Hepatocyte (in vitro differentiated cells): ENCODE measurements at regions not wholly inside any gene's neighbourhood (a gene's known extent, or its start where the extent isn't known, plus 50 kb on each side); places are given as distances from the start of the nearest gene placed in this dataset.
"Not testable (repeated sequence)": the region's sequence is repeated elsewhere in the genome, so short reads cannot be mapped to it uniquely, and the experiment has no call there.

Experiments
- DNase-seq: peaks from one replicate; pipeline ENCODE4 v3.0.0-alpha.2; 2016; ENCODE audit warnings: low spot score
- H2AFZ ChIP-seq: fragments of 200-600 bp; sonication (generic); 2 replicates; pipeline ENCODE4 v1.6.0; 2016; ENCODE audit warnings: antibody characterized with exemption, mild to moderate bottlenecking
- H3K27ac ChIP-seq: fragments of 200-600 bp; sonication (generic); 2 replicates; pipeline ENCODE4 v1.5.1; 2016; ENCODE audit warnings: mild to moderate bottlenecking
- H3K27me3 ChIP-seq: fragments of 200-600 bp; sonication (generic); 2 replicates; pipeline ENCODE4 v1.6.1; 2016
- H3K36me3 ChIP-seq: fragments of 200-600 bp; sonication (generic); replicated peaks from 2 replicates; pipeline ENCODE4 v1.5.1; 2016; ENCODE audit warnings: low read depth; ENCODE audit not compliant: insufficient read depth
- H3K4me1 ChIP-seq: fragments of 200-600 bp; sonication (generic); 2 replicates; pipeline ENCODE4 v1.5.1; 2016; ENCODE audit warnings: mild to moderate bottlenecking, moderate library complexity; ENCODE audit not compliant: insufficient read depth
- H3K4me2 ChIP-seq: fragments of 200-600 bp; sonication (generic); 2 replicates; pipeline ENCODE4 v1.6.0; 2016
- H3K4me3 ChIP-seq: fragments of 200-600 bp; sonication (generic); 2 replicates; pipeline ENCODE4 v1.5.1; 2016; ENCODE audit warnings: mild to moderate bottlenecking
- H3K79me2 ChIP-seq: fragments of 200-600 bp; sonication (generic); 2 replicates; pipeline ENCODE4 v1.6.0; 2017; ENCODE audit warnings: mild to moderate bottlenecking
- H3K9me2 ChIP-seq: fragments of 200-600 bp; sonication (generic); replicated peaks from 2 replicates; pipeline ENCODE4 v1.6.0; 2017; ENCODE audit warnings: mild to moderate bottlenecking; ENCODE audit not compliant: insufficient read depth
- H3K9me3 ChIP-seq: fragments of 200-600 bp; sonication (generic); 2 replicates; pipeline ENCODE4 v1.5.1; 2016; ENCODE audit warnings: low read depth, mild to moderate bottlenecking
- H4K20me1 ChIP-seq: fragments of 200-600 bp; sonication (generic); 2 replicates; pipeline ENCODE4 v1.6.0; 2016; ENCODE audit warnings: mild to moderate bottlenecking; ENCODE audit not compliant: insufficient read depth, poor library complexity, severe bottlenecking
- EZH2 ChIP-seq: fragments of 200-600 bp; sonication (generic); IDR thresholded peaks from 2 replicates; pipeline ENCODE4 v1.6.1; 2016; ENCODE audit warnings: antibody characterized with exemption, mild to moderate bottlenecking, borderline replicate concordance
- EZH2phosphoT487 ChIP-seq: fragments of 200-600 bp; sonication (generic); IDR thresholded peaks from one replicate; pipeline ENCODE4 v1.6.1; 2018; ENCODE audit warnings: antibody characterized with exemption, mild to moderate bottlenecking, low read depth, moderate library complexity; ENCODE audit not compliant: unreplicated experiment, severe bottlenecking
- WGBS: methylation state at CpG from one replicate; pipeline ENCODE4 v1.1.6; 2016; ENCODE audit warnings: low lambda C conversion rate; ENCODE audit errors: missing lambda C conversion rate; 5-methylcytosine and 5-hydroxymethylcytosine counted together
- TF ChIP-seq, protein P1 (sequence below): fragments of 200-600 bp; sonication (generic); IDR thresholded peaks from 2 replicates; pipeline ENCODE4 v1.5.1; 2016; ENCODE audit warnings: antibody characterized with exemption, mild to moderate bottlenecking; ENCODE audit not compliant: poor library complexity

DNA sequence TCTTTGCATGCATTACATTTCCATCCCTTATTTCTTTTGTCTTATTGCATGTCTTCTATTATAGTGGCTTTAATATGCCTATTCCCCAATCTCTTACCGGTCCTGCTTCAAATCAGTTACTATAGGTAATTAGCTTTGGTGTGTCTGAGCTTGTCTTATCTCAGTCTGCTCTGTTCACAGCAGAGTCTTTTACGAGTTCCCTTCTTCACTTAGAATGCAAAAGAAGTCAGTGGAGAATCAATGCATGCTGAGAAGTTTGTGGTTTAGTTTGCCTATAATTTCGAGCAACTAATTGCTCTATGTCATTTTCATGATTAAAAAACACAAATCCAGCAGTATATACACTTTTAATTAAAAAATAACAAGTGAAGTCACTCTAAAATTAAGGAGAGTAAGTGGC lies 545.0 kb downstream of the SLCO4C1 start:
- H3K36me3 ChIP-seq = no peaks in the 10 kb centered on the region
- DNase-seq = no peak
- no peaks in the 10 kb centered on the region for H4K20me1 ChIP-seq
- no peak overlapping the region for H3K4me3 ChIP-seq
- no peaks in the 10 kb centered on the region for H3K79me2 ChIP-seq
- no peak overlapping the region for H3K4me2 ChIP-seq
- no peaks in the 10 kb centered on the region for H3K27me3 ChIP-seq
- H2AFZ ChIP-seq = no peak overlapping the region
- H3K9me3 ChIP-seq = no peaks in the 10 kb centered on the region
- 41% methylated on average over 3 of the region's 3 CpGs for WGBS
- H3K9me2 ChIP-seq = no peaks in the 10 kb centered on the region
- TF ChIP-seq, protein P1, sequence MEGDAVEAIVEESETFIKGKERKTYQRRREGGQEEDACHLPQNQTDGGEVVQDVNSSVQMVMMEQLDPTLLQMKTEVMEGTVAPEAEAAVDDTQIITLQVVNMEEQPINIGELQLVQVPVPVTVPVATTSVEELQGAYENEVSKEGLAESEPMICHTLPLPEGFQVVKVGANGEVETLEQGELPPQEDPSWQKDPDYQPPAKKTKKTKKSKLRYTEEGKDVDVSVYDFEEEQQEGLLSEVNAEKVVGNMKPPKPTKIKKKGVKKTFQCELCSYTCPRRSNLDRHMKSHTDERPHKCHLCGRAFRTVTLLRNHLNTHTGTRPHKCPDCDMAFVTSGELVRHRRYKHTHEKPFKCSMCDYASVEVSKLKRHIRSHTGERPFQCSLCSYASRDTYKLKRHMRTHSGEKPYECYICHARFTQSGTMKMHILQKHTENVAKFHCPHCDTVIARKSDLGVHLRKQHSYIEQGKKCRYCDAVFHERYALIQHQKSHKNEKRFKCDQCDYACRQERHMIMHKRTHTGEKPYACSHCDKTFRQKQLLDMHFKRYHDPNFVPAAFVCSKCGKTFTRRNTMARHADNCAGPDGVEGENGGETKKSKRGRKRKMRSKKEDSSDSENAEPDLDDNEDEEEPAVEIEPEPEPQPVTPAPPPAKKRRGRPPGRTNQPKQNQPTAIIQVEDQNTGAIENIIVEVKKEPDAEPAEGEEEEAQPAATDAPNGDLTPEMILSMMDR = no peak
- TF ChIP-seq EZH2 (no peak), EZH2phosphoT487 (no peak)
- H3K4me1 ChIP-seq = no peaks in the 10 kb centered on the region
- H3K27ac ChIP-seq = no peak overlapping the region

DNA sequence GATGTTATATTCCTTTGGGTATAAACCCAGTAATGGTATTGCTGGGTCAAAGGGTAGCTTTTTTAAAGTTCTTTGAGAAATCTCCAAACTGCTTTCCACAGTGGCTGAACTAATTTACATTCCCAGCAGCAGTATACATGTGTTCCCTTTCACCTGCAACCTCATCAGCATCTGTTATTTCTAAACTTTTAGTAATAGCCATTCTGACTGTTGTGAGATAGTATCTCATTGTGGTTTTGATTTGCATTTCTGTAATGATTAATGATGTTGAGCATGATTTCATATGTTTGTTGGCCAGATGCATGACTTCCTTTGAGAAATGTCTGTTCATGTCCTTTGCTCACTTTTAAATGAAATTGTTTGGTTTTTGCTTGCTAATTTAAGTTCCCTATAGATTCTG lies 553.1 kb downstream of the SLCO4C1 start:
- H2AFZ ChIP-seq, H3K4me1 ChIP-seq, H3K9me3 ChIP-seq, H3K4me3 ChIP-seq, DNase-seq, H3K36me3 ChIP-seq, H3K27me3 ChIP-seq, H3K27ac ChIP-seq, H4K20me1 ChIP-seq, H3K9me2 ChIP-seq, H3K79me2 ChIP-seq, H3K4me2 ChIP-seq: not testable (repeated sequence)

DNA sequence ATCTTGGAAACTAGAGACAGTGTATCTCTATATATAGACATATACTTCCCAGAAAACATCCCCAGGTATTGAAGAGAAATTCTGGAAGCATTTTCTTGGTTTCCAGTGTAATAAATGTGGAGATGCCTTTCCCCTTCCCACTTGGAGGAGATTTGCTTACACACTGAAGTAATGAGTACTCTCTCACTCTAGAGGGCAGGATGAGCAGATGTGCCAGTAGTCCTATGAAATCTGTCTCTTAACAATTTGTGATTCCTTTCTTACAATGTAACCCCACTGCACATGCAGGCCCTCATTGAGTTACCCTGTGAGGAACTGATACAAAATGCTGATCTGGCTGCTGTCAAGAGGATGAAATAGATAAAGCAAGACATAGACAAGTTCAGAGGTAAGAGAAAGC lies 567.2 kb downstream of the SLCO4C1 start:
- H2AFZ ChIP-seq = no peak overlapping the region
- no peaks in the 10 kb centered on the region for H3K79me2 ChIP-seq
- no peak for DNase-seq
- H3K4me3 ChIP-seq = no peak overlapping the region
- H3K27ac ChIP-seq = no peak overlapping the region
- TF ChIP-seq EZH2 (no peak), EZH2phosphoT487 (no peak)
- TF ChIP-seq, protein P1 = peak; percentile 23
- H3K9me2 ChIP-seq = no peaks in the 10 kb centered on the region
- H3K9me3 ChIP-seq = no peaks in the 10 kb centered on the region
- no peaks in the 10 kb centered on the region for H3K36me3 ChIP-seq
- H3K27me3 ChIP-seq = no peaks in the 10 kb centered on the region
- H3K4me2 ChIP-seq = no peak overlapping the region
- H4K20me1 ChIP-seq = no peaks in the 10 kb centered on the region
- H3K4me1 ChIP-seq = no peaks in the 10 kb centered on the region

DNA sequence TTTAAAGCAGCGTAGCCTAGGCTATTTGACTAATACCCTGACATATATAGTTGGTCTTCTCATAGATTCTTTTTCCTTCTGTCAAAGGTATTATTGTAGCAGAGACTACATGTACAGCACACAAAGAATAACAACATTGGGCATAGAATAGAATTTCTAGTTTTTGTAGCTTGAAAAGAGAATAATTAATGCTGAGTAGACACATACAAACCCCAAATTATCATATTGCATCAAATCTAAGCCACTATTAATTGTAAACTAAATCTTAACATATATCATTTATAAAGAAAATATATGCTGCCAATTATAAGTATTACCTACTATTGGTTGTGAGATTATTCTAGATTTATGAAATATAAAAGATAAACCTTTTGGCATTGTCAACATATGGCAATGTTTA lies 574.5 kb downstream of the SLCO4C1 start:
- DNase-seq = no peak
- H2AFZ ChIP-seq = no peak overlapping the region
- no peaks in the 10 kb centered on the region for H3K27me3 ChIP-seq
- H3K4me2 ChIP-seq = no peak overlapping the region
- H3K27ac ChIP-seq = no peak overlapping the region
- no peaks in the 10 kb centered on the region for H3K36me3 ChIP-seq
- TF ChIP-seq EZH2phosphoT487 (no peak), EZH2 (no peak)
- TF ChIP-seq, protein P1 = no peak
- H3K4me1 ChIP-seq = no peaks in the 10 kb centered on the region
- H3K79me2 ChIP-seq = no peaks in the 10 kb centered on the region
- H3K4me3 ChIP-seq = no peak overlapping the region
- no peaks in the 10 kb centered on the region for H4K20me1 ChIP-seq
- no peaks in the 10 kb centered on the region for H3K9me3 ChIP-seq
- no peaks in the 10 kb centered on the region for H3K9me2 ChIP-seq
- WGBS = 80% methylated on average over 1 of the region's 1 CpG
